ENCODE measurements at regions not wholly inside any gene's neighbourhood (a gene's known extent, or its start where the extent isn't known, plus 50 kb on each side); places are given as distances from the start of the nearest gene placed in this dataset.

DNA sequence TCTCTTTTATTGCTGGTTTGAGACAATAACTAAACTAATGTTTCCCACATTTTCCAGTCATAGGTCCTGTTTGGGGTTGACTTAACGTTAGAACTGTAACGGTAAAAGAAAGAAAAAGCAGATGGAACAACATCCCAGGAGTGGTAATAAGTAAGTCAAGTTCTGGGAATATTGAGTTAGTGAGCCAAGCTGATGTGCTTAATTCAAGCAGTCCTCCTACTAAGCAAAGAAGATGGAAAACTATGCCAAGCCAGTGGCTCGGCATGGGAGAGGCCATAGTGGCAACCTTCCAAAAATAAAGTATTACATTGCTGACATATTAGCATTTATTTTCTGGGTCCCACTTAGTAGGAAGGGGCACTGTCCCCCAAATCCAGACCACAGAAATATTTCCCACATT is 161.7 kb upstream of the CDH5 start:
- peak; percentile 34 for DNase-seq (ENCODE audit: low read depth)
- TF ChIP-seq, protein P1, sequence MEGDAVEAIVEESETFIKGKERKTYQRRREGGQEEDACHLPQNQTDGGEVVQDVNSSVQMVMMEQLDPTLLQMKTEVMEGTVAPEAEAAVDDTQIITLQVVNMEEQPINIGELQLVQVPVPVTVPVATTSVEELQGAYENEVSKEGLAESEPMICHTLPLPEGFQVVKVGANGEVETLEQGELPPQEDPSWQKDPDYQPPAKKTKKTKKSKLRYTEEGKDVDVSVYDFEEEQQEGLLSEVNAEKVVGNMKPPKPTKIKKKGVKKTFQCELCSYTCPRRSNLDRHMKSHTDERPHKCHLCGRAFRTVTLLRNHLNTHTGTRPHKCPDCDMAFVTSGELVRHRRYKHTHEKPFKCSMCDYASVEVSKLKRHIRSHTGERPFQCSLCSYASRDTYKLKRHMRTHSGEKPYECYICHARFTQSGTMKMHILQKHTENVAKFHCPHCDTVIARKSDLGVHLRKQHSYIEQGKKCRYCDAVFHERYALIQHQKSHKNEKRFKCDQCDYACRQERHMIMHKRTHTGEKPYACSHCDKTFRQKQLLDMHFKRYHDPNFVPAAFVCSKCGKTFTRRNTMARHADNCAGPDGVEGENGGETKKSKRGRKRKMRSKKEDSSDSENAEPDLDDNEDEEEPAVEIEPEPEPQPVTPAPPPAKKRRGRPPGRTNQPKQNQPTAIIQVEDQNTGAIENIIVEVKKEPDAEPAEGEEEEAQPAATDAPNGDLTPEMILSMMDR (conservative IDR thresholded peaks at IDR 0.05; ENCODE audit: low read depth, low read length): no peak
- no peak overlapping the region for H3K4me3 ChIP-seq (ENCODE audit: low read depth, low read length)

DNA sequence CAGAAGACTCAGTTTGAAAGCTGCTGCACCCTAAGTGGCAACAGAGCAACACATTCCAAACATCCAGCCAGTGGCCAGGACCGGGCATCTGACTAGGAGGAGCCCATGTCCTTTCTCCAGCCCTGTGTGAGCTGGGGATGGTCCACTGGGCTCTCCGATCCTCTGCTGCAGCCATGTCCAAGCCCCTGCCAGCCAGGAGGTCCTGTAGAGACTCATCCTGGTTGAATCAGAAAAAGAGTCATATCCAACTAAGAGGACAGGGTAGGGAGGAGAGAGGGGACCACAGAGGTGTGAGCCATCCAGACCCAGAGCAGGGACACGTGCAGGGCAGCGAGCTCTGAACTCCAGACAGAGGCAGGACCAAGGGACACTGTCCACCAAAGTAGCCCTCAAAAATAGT is 163.0 kb upstream of the CDH5 start:
- H3K4me3 ChIP-seq (ENCODE audit: low read depth, low read length): no peak overlapping the region
- TF ChIP-seq, protein P1 (conservative IDR thresholded peaks at IDR 0.05; ENCODE audit: low read depth, low read length): no peak

DNA sequence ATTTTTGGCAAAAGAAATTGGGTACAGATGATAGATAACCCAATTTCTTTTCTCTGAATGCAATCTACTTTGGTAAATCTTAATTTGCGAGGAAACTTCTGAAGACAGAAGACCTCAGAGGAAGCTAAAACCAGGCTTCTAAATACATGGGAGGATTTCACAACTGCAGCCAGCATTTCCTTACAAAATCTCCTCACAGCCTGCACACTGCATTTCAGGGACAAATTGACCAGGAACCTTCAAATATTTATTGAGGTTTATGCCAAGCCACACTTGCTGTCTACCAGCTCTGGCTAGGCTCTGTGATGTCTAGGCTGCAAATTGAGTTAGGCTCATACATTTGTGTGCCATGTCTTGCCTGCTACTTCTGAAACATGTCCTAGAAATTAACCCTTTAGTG is 167.3 kb upstream of the CDH5 start:
- peak; percentile 38 for DNase-seq (ENCODE audit: low read depth)
- TF ChIP-seq, protein P1 (conservative IDR thresholded peaks at IDR 0.05; ENCODE audit: low read depth, low read length): no peak
- no peak overlapping the region for H3K4me3 ChIP-seq (ENCODE audit: low read depth, low read length)

More for the DNA sequence above, 163.0 kb upstream of the CDH5 start:
- no peak for DNase-seq (ENCODE audit: low read depth)

DNA sequence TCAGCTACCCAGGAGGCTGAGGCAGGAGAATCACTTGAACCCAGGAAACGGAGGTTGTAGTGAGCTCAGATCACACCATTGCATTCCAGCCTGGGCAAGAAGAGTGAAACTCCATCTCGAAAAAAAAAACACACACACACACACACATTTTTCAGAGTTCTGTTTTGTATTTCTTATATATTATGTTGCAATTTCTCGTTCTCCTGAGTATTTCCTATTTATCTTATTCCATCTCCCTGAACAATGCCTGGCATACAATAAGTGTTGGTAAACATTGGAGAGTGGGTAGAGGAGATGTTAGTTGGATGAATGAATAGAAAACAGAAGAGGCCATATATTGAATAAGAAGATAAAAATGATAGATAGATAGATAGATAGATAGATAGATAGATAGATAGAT is 167.8 kb upstream of the CDH5 start:
- no peak overlapping the region for H3K4me3 ChIP-seq (ENCODE audit: low read depth, low read length)
- TF ChIP-seq, protein P1 (conservative IDR thresholded peaks at IDR 0.05; ENCODE audit: low read depth, low read length): no peak
- DNase-seq (ENCODE audit: low read depth): no peak

DNA sequence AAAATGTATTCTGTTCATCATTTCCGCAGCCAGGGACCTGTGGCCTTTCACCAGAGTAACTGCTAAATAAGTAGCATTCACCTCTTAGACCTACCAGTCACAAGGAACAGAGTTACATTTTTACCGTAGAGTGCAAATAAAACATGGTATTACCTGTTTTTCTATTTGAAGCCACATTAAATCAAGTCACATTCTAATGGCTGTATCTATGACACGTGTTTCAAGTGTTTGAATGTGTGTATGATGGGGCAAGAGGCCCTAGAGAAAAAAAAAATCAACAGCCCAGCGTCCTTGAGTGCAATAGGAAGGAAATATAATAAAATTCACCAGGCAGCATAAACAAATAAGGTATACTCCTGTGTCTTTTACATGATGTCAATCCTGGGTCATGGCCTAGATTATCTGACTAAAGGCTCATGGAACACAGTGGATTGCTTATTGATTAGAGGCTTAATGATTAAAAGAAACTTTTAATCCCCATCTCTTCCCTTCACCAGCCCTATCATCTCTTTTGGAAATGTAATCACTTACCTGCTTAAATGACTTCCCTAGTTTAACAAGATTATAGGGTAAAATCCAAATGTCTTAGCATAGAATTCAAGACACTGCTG is 168.7 kb upstream of the CDH5 start:
- TF ChIP-seq, protein P1 (conservative IDR thresholded peaks at IDR 0.05; ENCODE audit: low read depth, low read length): no peak
- no peak overlapping the region for H3K4me3 ChIP-seq (ENCODE audit: low read depth, low read length)
- DNase-seq (ENCODE audit: low read depth): no peak

DNA sequence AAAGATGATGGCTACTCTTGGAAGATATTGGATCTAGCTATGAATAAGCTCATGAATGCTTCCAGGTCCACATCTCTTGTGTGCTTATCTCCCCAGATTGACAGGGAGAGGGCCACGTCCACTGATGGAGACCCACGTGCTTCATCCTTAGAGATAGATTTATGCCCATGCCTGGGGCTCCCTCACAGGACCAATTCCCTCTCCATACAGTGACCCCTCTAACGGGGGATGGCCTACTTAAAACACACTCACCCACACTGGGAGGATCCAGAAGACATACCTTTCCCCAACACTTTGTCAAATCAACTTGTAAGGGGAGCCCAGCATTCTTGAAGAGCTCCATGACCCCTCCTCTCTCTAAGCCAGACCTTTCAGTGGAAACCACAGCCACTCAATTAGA is 169.7 kb upstream of the CDH5 start:
- DNase-seq (ENCODE audit: low read depth): no peak
- TF ChIP-seq, protein P1 (conservative IDR thresholded peaks at IDR 0.05; ENCODE audit: low read depth, low read length): no peak

DNA sequence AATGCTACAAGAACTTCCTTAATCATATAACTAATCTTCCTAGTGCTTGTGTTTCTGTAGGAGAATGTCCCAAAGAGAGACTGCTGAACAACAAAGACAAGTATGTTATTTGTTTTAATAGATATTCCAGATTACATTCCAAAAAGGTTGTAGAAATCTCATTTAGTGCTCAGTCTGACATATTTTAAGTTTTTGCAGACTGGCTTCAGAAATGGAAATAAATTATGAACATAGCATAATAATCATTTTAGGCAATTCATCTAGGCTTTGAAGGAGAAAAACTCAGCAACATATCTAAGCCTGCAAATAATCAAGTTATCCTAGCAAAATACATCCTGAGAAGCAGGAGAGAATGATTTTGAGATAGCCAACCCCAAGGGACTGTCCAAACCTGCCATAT is 171.6 kb upstream of the CDH5 start:
- H3K4me3 ChIP-seq (ENCODE audit: low read depth, low read length): no peak overlapping the region
- no peak for DNase-seq (ENCODE audit: low read depth)
- TF ChIP-seq, protein P1 (conservative IDR thresholded peaks at IDR 0.05; ENCODE audit: low read depth, low read length): no peak

More for the DNA sequence above, 169.7 kb upstream of the CDH5 start:
- no peak overlapping the region for H3K4me3 ChIP-seq (ENCODE audit: low read depth, low read length)

All from choroid plexus epithelial cell (primary cell).